ENCODE measurements at regions not wholly inside any gene's neighbourhood (a gene's known extent, or its start where the extent isn't known, plus 50 kb on each side); places are given as distances from the start of the nearest gene placed in this dataset.
"Not testable (repeated sequence)": the region's sequence is repeated elsewhere in the genome, so short reads cannot be mapped to it uniquely, and the experiment has no call there.

DNA sequence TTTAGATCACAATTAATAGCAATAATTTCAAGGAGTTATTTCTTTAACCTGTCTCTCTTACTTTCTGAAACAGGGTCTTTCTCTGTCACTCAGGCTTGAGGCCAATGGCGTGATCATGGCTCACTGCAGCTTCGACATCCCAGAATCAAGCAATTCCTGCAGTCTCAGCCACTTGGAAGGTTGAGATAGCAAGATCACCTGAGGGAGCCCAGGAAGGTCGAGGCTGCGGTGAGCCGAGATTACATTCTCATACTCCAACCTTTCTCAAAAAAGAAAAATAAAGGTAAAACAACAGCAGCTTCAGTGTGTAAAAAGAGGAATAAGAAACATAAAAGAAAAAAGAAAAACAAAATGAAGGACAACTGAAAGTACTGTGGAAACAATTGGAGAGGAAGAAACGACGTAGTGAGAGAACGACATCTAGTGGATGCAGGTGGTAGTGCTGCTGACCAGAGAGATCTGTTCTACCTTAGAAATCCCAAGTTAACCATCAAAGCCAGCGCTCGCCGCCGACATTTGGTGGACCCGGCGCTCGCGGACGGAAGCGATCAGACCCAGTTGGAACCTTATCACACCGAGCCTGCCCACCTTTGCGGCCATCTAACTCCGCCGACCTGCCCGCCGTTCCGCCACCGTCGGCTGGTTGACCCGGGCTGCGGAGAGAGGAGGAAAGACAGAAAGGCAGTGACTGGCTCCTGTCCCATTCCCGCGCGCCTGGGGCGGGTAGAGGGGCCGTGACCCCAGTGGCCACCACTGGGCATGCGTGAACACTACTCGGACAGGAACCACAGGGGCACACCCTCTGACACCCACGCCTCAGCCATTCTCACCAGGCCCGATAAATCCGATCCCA is 196.1 kb downstream of the ALG10 start:
- peak overlapping the region in 1 of 5 donors; percentile 27 for H3K27ac ChIP-seq
- peak overlapping the region; percentile 30 to 41 (median 37) for H3K4me3 ChIP-seq
- peak; percentile 67 to 69 for DNase-seq
- no peaks in the 10 kb centered on the region for H3K36me3 ChIP-seq
- intact Hi-C loops (cut with DNase I; ENCODE audit: low total_unique reads): no loop called here
- H3K27me3 ChIP-seq: peaks cover 0 to 20% (median 0%) of the 10 kb centered on the region in 3 donors
- 5 to 21% (median 18%) methylated on average over 33 to 39 of the region's 39 CpGs for WGBS, 5 donors
- no peaks in the 10 kb centered on the region for H3K9me3 ChIP-seq
- peaks cover 0 to 13% (median 5%) of the 10 kb centered on the region in 4 donors for H3K4me1 ChIP-seq
- TF ChIP-seq, protein P1, sequence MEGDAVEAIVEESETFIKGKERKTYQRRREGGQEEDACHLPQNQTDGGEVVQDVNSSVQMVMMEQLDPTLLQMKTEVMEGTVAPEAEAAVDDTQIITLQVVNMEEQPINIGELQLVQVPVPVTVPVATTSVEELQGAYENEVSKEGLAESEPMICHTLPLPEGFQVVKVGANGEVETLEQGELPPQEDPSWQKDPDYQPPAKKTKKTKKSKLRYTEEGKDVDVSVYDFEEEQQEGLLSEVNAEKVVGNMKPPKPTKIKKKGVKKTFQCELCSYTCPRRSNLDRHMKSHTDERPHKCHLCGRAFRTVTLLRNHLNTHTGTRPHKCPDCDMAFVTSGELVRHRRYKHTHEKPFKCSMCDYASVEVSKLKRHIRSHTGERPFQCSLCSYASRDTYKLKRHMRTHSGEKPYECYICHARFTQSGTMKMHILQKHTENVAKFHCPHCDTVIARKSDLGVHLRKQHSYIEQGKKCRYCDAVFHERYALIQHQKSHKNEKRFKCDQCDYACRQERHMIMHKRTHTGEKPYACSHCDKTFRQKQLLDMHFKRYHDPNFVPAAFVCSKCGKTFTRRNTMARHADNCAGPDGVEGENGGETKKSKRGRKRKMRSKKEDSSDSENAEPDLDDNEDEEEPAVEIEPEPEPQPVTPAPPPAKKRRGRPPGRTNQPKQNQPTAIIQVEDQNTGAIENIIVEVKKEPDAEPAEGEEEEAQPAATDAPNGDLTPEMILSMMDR (IDR thresholded peaks at IDR 0.05): peak in 5 of 7 experiments; percentile 80 to 92 (median 88)
- TF ChIP-seq POLR2A (IDR thresholded peaks at IDR 0.05): no peak

DNA sequence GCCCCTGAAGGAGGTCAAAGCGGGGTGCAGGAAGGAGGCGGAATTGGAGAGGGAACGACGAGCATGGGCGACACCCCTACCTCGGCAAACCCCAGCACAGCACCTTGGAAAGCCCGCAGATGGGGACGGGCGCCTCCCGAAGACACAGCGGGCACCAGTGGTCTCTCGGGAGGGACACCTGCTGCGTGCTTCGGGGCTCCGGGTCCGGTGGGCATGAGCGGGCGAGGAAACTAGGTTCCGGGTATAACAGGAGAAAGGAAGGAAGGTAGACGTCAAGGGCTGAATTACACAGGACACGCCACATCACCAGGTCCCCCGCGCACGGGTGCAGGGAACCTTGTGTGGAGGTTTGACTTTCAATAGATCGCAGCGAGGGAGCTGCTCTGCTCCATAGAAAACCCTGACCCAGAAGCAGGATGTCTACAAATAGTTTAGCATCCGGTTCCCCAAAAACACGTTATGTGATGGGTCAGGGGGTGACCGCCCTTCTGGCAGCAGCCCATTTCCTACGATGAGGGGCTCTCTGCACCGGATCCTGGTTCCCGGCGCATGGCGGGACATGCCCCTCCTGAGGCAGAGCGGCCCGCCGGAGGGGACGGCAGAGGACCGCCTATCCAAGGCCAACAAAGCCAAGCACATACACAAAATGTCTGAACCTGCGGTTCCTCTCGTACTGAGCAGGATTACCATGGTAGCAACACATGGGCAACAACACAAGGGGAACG is 196.9 kb downstream of the ALG10 start:
- Histone ChIP-seq H3K4me3 (peak overlapping the region; percentile 30 to 41 (median 37)), H3K27ac (peak overlapping the region in 1 of 5 donors; percentile 27), H3K4me1 (peaks cover 0 to 13% (median 5%) of the 10 kb centered on the region in 4 donors), H3K27me3 (peaks cover 0 to 20% (median 0%) of the 10 kb centered on the region in 3 donors), H3K9me3 (no peaks in the 10 kb centered on the region), H3K36me3 (no peaks in the 10 kb centered on the region)
- 44 to 63% (median 45%) methylated on average over 32 to 42 of the region's 42 CpGs for WGBS, 5 donors
- TF ChIP-seq, protein P1 (IDR thresholded peaks at IDR 0.05): no peak
- TF ChIP-seq POLR2AphosphoS5 (IDR thresholded peaks at IDR 0.05) (no peak), EP300 (IDR thresholded peaks at IDR 0.05) (no peak), POLR2A (IDR thresholded peaks at IDR 0.05) (no peak)
- intact Hi-C loops (cut with DNase I; ENCODE audit: low total_unique reads): no loop called here
- DNase-seq: peak in 1 of 2 donors; percentile 4

DNA sequence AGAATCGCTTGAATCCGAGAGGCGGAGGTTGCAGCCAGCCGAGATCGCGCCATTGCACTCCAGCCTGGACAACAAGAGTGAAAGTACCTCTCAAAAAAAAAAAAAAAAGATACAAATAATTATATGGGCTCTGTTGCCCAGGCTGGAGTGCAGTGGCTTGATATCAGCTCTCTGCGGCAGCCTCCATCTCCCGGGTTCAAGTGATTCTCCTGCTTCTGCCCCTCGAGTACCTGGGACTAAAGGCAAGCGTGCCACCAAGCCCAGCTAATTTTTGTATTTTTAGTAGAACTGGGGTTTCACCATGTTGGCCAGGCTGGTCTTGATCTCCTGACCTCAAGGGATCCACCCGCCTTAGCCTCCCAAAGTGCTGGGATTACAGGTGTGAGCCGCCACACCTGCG is 197.8 kb downstream of the ALG10 start:
- intact Hi-C loops (cut with DNase I; ENCODE audit: low total_unique reads); H3K36me3 ChIP-seq; DNase-seq; H3K9me3 ChIP-seq; H3K4me3 ChIP-seq; H3K27ac ChIP-seq: not testable (repeated sequence)
- Histone ChIP-seq H3K4me1 (peaks cover 0 to 13% (median 5%) of the 10 kb centered on the region in 4 donors), H3K27me3 (peaks cover 0 to 20% (median 0%) of the 10 kb centered on the region in 3 donors)
- WGBS, 5 donors: 92 to 97% (median 92%) methylated on average over 13 of the region's 13 CpGs

DNA sequence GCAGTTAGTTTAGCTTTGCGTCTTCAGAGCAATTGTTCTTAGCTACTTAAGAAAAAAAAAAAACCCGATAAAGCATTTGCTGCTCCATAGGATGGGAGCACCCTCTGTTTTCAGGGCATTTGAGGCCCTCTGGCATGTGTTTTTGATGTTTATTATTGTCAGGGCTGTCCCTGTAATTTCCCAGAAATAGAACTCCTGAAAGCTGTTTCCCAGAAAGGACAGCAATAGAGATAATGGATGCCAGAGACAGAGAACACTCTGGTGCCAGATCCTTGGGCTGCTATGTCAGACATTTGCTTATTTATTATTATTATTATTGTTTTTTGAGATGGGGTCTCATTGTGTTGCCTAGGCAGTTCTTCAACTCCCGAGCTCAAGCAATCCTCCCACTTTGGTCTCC is 201.3 kb downstream of the ALG10 start:
- TF ChIP-seq POLR2A (IDR thresholded peaks at IDR 0.05) (no peak), POLR2AphosphoS5 (IDR thresholded peaks at IDR 0.05) (no peak), EP300 (IDR thresholded peaks at IDR 0.05) (no peak)
- TF ChIP-seq, protein P1 (IDR thresholded peaks at IDR 0.05): no peak
- WGBS, 5 donors: 70 to 80% (median 73%) methylated on average over 3 of the region's 3 CpGs
- peaks cover 0 to 7% (median 2%) of the 10 kb centered on the region in 4 donors for H3K4me1 ChIP-seq
- H3K4me3 ChIP-seq: no peak overlapping the region
- no peak overlapping the region for H3K27ac ChIP-seq
- H3K9me3 ChIP-seq: peaks cover 0 to 24% (median 5%) of the 10 kb centered on the region in 4 donors
- no peaks in the 10 kb centered on the region for H3K36me3 ChIP-seq
- no peak for DNase-seq
- H3K27me3 ChIP-seq: peaks cover 0 to 19% (median 0%) of the 10 kb centered on the region in 3 donors
- intact Hi-C loops (cut with DNase I; ENCODE audit: low total_unique reads): no loop called here

DNA sequence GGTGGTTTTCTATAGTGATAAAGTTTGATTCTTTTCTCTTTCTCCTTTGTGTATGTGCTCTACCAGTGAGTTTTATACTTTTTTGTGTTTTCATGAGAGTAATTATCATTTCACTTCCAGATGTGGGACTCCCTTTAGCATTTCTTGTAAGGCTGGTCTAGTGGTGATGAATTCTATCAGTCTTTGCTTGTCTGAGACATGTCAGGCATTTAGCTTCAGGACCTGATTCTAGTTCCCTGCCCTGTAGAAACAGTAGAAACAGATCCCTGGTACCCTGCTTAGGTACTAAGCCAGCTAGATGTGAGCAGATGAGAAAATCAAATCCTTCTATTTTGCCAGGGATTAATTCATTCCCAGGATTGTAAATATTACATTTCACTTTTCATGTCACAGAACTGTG is 203.7 kb downstream of the ALG10 start:
- H3K4me1 ChIP-seq; H3K27me3 ChIP-seq; H3K27ac ChIP-seq; intact Hi-C loops (cut with DNase I; ENCODE audit: low total_unique reads); DNase-seq; H3K4me3 ChIP-seq; H3K36me3 ChIP-seq: not testable (repeated sequence)
- peaks cover 0 to 24% (median 5%) of the 10 kb centered on the region in 4 donors for H3K9me3 ChIP-seq

DNA sequence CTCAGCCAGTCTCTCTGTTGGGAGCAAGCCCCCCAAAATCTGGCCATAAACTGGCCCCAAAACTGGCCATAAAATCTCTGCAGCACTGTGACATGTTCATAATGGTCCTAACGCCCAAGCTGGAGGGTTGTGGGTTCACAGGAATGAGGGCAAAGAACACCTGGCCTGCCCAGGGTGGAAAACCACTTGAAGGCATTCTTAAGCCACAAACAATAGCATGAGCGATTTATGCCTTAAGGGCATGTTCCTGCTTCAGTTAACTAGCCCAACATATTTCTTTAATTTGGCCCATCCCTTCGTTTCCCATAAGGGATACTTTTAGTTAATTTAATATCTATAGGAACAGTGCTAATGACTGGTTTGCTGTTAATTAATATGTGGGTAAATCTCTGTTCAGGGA is 205.8 kb downstream of the ALG10 start:
- H3K4me3 ChIP-seq; H3K27ac ChIP-seq; H3K4me1 ChIP-seq; H3K36me3 ChIP-seq; DNase-seq; intact Hi-C loops (cut with DNase I; ENCODE audit: low total_unique reads); H3K27me3 ChIP-seq: not testable (repeated sequence)
- peaks cover 0 to 24% (median 5%) of the 10 kb centered on the region in 4 donors for H3K9me3 ChIP-seq
- WGBS, 5 donors: 40 to 67% (median 46%) methylated on average over 3 of the region's 3 CpGs

DNA sequence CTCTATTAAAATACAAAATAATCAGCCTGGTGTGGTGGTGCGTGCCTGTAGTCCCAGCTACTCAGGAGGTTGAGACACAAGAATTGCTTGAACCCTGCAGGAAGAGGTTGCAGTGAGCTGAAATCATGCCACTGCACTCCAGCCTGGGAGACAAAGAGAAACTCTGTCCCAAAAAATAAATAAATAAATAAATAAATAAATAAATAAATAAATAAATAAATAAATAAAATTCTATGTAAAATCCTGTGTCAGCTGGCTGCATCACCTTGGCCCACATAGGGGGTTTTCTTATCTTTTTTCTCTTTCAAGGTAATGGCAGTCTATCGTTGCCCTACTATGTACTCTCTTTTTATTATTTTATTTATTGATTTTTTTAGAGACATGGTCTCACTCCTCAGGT is 206.7 kb downstream of the ALG10 start:
- H3K4me3 ChIP-seq; intact Hi-C loops (cut with DNase I; ENCODE audit: low total_unique reads); H3K4me1 ChIP-seq; H3K27ac ChIP-seq; H3K27me3 ChIP-seq; H3K36me3 ChIP-seq; DNase-seq: not testable (repeated sequence)
- peaks cover 0 to 24% (median 5%) of the 10 kb centered on the region in 4 donors for H3K9me3 ChIP-seq
- WGBS, 5 donors: 76 to 87% (median 78%) methylated on average over 2 of the region's 2 CpGs

All from stomach (tissue), 8 donors.